Activated CD4-positive, alpha-beta T cell treated with anti-CD3 and anti-CD28 coated beads for 36 hours (primary cell): ENCODE measurements at regions not wholly inside any gene's neighbourhood (a gene's known extent, or its start where the extent isn't known, plus 50 kb on each side); places are given as distances from the start of the nearest gene placed in this dataset.

Source experiments
- ATAC-seq: fragments of 200-7000 bp; cut with Tn5 transposase; one replicate; pipeline ENCODE4 v1.10.0; 2021; ENCODE audit warnings: mild to moderate bottlenecking, moderate library complexity
- CTCF ChIA-PET: fragments of 350-600 bp; sonication (Branson Sonifier 250); formaldehyde crosslinking; loops from one replicate; lab custom pipeline; 2021; ENCODE audit warnings: antibody characterized with exemption; lab: Charles Lee
- POLR2A ChIA-PET: fragments of 350-600 bp; sonication (Branson Sonifier 250); formaldehyde crosslinking; loops from one replicate; lab custom pipeline; 2021; ENCODE audit warnings: antibody characterized with exemption, inconsistent platforms; lab: Charles Lee
- DNase-seq: peaks from one replicate; pipeline ENCODE4 v3.0.0-alpha.2; 2020
- H3K27ac Mint-ChIP-seq: one replicate; pipeline ENCODE4 v1.8.0; 2021; ENCODE audit warnings: mixed read lengths
- H3K27me3 Mint-ChIP-seq: one replicate; pipeline ENCODE4 v1.8.0; 2021; ENCODE audit warnings: mixed read lengths
- H3K36me3 Mint-ChIP-seq: one replicate; pipeline ENCODE4 v1.8.0; 2021; ENCODE audit warnings: low read depth, mixed read lengths
- H3K4me1 Mint-ChIP-seq: one replicate; pipeline ENCODE4 v1.8.0; 2021; ENCODE audit warnings: mixed read lengths
- H3K4me3 Mint-ChIP-seq: one replicate; pipeline ENCODE4 v1.8.0; 2021; ENCODE audit warnings: mild to moderate bottlenecking, moderate library complexity, mixed read lengths
- H3K9me3 Mint-ChIP-seq: one replicate; pipeline ENCODE4 v1.8.0; 2021; ENCODE audit warnings: low read depth, mixed read lengths
- intact Hi-C, 2 experiments: fragments of 100-400 bp; cut with DNase I in 1 of 2; cut with micrococcal nuclease in 1 of 2; formaldehyde crosslinking; loops; one replicate each; pipeline versions ENCODE4 v1.14.2 to v1.15.1; 2022 to 2024; cut with DNase I, micrococcal nuclease

DNA sequence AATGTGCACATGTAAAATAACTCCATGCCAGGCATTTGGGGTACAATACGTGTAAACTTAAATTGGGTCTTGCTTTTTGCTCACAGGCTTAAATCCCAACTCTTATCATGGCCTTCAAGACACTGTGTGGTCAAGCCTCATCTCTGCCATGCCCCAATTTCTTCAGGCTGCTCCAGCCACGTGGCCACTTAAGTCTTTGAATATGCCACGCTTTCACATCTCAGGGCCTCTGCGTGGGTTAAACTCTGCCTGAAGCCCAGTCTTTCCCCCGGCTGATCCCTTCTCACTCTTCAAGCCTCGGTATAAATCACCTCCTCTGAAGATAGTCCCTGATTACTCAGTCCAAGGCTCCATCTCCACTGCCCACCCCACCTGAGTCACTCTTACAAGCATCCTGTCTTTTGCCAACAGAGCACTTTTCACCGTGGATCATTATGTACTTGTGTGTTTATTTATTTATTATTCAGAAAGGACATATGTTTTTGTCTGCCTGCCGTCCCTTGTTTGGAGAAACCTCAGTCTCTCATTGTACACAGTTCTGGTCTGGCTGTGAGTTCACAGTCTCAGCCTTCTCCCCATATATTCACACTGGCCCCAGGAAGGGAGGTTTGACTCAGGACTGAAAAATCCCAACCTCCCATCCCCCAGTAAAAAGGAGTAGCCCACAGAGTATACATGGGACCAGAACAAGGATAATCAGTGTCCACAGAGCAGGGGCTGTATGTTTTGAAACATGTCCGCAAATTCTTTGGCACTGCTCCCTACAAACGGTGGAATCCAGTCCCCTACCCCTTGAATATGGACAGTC lies 344.7 kb downstream of the MN1 start:
- peaks cover 2% of the 10 kb centered on the region for H3K9me3 Mint-ChIP-seq
- no peaks in the 10 kb centered on the region for H3K4me1 Mint-ChIP-seq
- intact Hi-C loops: no loop called here
- ATAC-seq (no peak), DNase-seq (no peak)
- H3K27me3 Mint-ChIP-seq: peaks cover 2% of the 10 kb centered on the region
- ChIA-PET CTCF (no interaction called here), POLR2A (interaction anchor here (1.1 kb wide), 1 partner anchor 10 kb away, joined by 3 read pairs; no protein-coding TSS in a partner anchor)
- no peaks in the 10 kb centered on the region for H3K36me3 Mint-ChIP-seq
- H3K4me3 Mint-ChIP-seq: no peak overlapping the region
- no peak overlapping the region for H3K27ac Mint-ChIP-seq

DNA sequence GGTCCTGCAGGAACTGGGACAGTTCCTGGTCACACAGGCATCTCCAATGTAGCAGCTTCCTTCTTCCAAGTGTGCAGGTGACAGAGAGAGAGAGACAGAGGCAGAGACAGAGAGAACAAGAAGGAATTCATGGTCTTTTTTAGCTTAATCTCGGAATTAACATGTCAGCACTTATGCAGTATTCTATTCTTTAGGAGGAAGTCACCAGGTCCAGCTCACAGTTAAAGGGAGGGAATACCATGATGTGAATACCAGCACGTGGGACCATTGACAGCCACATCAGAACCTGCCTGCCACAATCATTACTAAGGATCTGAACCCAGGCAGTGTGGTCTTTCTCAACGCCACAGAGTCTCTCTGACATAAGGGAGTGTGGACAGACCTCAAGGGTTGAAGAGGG lies 341.6 kb downstream of the MN1 start:
- H3K27ac Mint-ChIP-seq: no peak overlapping the region
- H3K4me1 Mint-ChIP-seq: no peaks in the 10 kb centered on the region
- CTCF ChIA-PET: no interaction called here
- H3K36me3 Mint-ChIP-seq: no peaks in the 10 kb centered on the region
- H3K9me3 Mint-ChIP-seq: peaks cover 2% of the 10 kb centered on the region
- no peak for DNase-seq
- POLR2A ChIA-PET: no interaction called here
- H3K4me3 Mint-ChIP-seq: no peak overlapping the region
- H3K27me3 Mint-ChIP-seq: peaks cover 2% of the 10 kb centered on the region
- ATAC-seq: no peak
- intact Hi-C loops: no loop called here

DNA sequence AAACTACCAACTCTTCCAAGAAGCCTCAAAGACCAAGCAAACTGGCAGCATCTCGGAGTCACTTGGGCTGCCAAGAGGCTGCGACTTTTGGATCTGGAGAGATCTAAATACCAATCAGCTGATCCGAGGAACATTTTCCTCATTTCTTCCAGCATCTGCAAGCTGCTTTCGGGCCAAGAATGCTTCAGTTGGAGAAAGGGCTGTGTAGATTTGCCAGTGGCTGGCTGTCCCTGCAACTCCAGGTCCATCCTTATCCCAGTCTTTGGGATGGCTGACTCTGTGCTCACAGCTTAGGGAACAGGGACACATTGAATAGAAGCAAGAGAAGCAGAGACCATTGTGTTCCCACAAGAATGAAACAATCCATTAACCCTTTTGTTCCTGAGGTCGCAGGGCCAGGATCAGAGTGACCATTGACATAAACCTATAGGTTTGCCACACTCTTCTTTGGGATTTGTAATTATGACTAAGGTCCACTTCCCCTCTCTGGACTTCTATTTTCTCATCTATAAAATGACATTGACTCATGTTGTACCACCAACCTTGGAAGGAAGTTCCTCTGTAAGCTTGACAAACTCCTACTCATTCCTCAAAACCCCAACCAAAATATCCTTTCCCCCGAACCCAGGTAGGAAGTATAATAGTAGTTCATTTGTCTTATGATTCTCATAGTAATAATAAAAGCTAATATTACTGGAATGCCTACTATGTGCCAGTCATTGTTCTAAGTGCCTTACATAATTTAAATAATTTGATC lies 340.8 kb downstream of the MN1 start:
- no peaks in the 10 kb centered on the region for H3K36me3 Mint-ChIP-seq
- ATAC-seq (no peak), DNase-seq (no peak)
- peaks cover 2% of the 10 kb centered on the region for H3K27me3 Mint-ChIP-seq
- ChIA-PET CTCF (interaction anchor here (0.7 kb wide), 1 partner anchor 1204 kb away, joined by 3 read pairs; no protein-coding TSS in a partner anchor), POLR2A (no interaction called here)
- no peaks in the 10 kb centered on the region for H3K4me1 Mint-ChIP-seq
- no peak overlapping the region for H3K4me3 Mint-ChIP-seq
- H3K27ac Mint-ChIP-seq: no peak overlapping the region
- intact Hi-C loops: no loop called here
- peaks cover 2% of the 10 kb centered on the region for H3K9me3 Mint-ChIP-seq

DNA sequence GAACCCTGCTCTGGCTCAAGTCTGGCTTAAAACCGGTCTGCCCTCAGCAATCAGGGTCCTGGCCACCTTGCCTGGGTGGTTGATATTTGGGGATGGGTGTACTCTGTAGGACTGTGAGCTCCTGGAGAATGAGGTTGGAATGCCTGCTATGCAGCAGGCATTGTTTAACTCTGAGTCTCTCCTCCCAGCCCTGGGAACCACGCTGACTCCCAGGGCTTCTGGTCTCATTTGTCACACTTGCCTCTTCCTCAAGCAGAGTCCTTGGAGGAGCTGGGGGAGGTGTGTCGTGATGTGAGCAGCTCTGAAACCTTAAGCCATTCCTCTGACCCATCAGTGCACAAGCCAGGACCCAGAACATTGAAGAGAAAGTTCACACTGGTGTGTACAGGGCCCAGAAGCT lies 340.1 kb downstream of the MN1 start:
- ChIA-PET POLR2A (no interaction called here), CTCF (no interaction called here)
- Mint-ChIP-seq H3K27me3 (peaks cover 2% of the 10 kb centered on the region), H3K9me3 (peaks cover 2% of the 10 kb centered on the region), H3K4me1 (no peaks in the 10 kb centered on the region), H3K36me3 (no peaks in the 10 kb centered on the region), H3K4me3 (no peak overlapping the region), H3K27ac (no peak overlapping the region)
- ATAC-seq (no peak), DNase-seq (no peak)
- intact Hi-C loops: no loop called here

DNA sequence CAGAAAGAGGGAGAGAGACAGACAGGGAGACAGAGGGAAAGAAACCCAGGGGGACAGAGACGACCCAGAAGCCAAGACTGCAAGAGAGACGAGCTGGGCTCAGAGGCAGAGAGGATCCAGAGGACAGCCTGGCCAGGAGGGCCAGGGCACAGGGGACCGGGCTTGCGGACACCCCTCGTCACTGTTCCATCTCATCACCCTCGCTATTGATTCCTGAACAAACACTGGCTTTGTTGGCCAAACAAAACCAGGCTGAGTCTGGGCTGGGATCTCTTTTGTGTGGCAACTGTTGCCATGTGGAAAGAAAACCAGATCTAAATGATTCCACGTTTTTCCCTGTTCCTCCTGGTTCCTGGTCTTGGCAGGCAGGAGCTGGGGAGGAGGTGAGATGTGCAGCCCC lies 339.4 kb downstream of the MN1 start:
- intact Hi-C loops: no loop called here
- no peak for ATAC-seq
- no peak overlapping the region for H3K27ac Mint-ChIP-seq
- H3K36me3 Mint-ChIP-seq: no peaks in the 10 kb centered on the region
- peaks cover 2% of the 10 kb centered on the region for H3K9me3 Mint-ChIP-seq
- ChIA-PET POLR2A (no interaction called here), CTCF (no interaction called here)
- H3K4me1 Mint-ChIP-seq: no peaks in the 10 kb centered on the region
- H3K27me3 Mint-ChIP-seq: peaks cover 2% of the 10 kb centered on the region
- DNase-seq: no peak
- no peak overlapping the region for H3K4me3 Mint-ChIP-seq

DNA sequence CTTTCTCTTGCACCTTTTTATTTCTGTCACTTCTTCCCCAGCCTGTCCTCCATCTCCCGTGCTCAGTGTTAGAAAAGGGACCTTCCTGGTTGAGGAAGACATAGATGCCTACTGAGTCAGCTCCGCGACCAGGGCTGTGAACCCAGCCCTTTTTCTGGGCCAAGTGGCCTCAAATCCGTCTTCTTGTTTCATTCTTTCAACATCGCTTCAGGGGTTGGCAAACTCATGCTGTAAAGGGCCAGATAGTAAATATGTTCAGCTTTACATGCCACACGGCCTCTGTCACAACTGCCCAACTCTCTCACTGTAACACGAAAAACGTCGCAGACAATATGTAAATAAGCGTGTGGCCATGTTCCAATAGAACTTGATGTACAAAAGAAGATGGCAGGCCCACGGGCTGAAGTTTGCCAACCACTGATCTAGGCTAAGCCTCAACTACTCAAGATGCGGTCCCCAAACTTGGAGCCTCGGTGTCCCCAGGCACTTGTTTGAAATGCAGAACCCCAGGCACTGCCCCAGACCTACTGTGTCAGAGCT lies 338.4 kb downstream of the MN1 start:
- intact Hi-C loops: no loop called here
- no peaks in the 10 kb centered on the region for H3K36me3 Mint-ChIP-seq
- peaks cover 2% of the 10 kb centered on the region for H3K27me3 Mint-ChIP-seq
- CTCF ChIA-PET: no interaction called here
- H3K4me1 Mint-ChIP-seq: no peaks in the 10 kb centered on the region
- POLR2A ChIA-PET: no interaction called here
- DNase-seq: no peak
- no peak overlapping the region for H3K4me3 Mint-ChIP-seq
- H3K9me3 Mint-ChIP-seq: peaks cover 2% of the 10 kb centered on the region
- ATAC-seq: no peak
- no peak overlapping the region for H3K27ac Mint-ChIP-seq

DNA sequence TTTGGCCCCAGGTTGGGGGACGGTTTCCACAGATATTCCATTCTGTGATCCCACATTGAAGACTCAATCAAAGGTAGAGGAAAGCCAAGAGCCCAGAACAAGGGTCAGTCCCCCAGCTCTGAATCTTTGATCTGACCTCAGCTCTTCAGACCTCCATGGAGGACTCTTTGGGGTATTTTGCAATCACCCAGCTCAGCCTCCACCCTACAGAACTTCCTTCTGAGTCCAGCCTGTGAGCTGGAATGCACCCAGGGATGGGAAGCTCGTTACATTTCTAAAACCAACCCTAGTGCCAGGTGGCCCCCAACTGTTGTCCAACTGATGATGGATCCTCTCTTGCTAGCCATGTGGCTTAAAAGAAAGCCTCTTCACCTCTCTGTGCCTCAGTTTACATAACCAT lies 335.3 kb downstream of the MN1 start:
- Mint-ChIP-seq H3K4me3 (no peak overlapping the region), H3K27me3 (no peaks in the 10 kb centered on the region), H3K36me3 (no peaks in the 10 kb centered on the region), H3K4me1 (no peaks in the 10 kb centered on the region), H3K27ac (no peak overlapping the region), H3K9me3 (no peaks in the 10 kb centered on the region)
- POLR2A ChIA-PET: no interaction called here
- CTCF ChIA-PET: no interaction called here
- ATAC-seq: no peak
- no peak for DNase-seq
- intact Hi-C loops: no loop called here

DNA sequence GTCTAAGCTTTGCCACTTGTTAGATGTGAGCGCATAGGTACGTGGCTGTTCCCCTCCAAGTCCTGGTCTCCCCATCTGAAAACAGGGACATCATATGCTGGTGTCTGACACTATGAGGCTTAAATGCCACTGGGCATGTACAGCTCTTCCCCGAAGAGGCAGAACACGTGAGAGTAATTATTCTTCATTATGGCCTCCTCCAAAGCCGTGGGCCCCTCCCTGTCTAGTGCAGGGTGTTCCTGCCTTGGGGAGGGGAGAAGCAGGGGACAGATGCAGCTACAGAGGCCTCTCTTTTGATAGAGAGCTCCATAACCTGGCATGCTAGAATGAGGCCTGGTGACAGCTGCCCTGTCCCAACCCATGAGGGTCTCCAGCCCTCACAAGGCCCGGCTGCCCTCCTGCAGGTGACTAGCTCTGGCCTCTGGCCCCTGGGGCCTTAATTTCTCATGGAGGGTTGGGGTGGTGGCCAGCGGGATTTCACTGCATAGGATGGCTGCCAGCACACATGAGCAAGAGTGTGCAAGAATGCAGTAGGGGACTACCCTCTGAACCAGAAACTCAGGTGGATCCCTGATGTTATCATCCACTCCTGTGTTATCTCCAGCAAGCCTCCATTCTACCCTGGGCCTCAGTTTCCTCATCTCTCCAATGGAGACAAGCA lies 334.6 kb downstream of the MN1 start:
- ATAC-seq: no peak
- no peak for DNase-seq
- ChIA-PET CTCF (no interaction called here), POLR2A (no interaction called here)
- no peaks in the 10 kb centered on the region for H3K27me3 Mint-ChIP-seq
- no peaks in the 10 kb centered on the region for H3K4me1 Mint-ChIP-seq
- no peaks in the 10 kb centered on the region for H3K36me3 Mint-ChIP-seq
- no peak overlapping the region for H3K4me3 Mint-ChIP-seq
- no peaks in the 10 kb centered on the region for H3K9me3 Mint-ChIP-seq
- no peak overlapping the region for H3K27ac Mint-ChIP-seq
- intact Hi-C loops: no loop called here

DNA sequence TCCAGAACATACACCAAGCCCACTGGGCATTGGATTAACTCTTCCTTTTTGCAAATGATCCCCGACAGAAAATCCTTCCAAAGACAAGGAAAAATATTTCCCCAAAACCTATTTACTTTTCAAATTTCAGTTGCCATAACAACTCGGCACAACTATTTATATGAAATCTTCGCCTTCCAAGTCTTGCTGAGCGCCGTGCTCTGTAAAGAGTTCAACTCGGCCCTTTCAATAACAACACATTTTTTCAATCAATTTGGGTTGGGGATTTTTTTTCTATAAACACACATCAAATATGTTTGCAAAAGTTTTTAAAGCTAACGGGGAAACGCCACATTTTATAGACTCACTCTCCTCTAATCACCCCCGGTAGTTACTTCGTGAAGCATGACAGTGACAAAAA lies 333.8 kb downstream of the MN1 start:
- no peaks in the 10 kb centered on the region for H3K9me3 Mint-ChIP-seq
- ChIA-PET CTCF (no interaction called here), POLR2A (no interaction called here)
- H3K27me3 Mint-ChIP-seq: no peaks in the 10 kb centered on the region
- H3K4me1 Mint-ChIP-seq: no peaks in the 10 kb centered on the region
- H3K27ac Mint-ChIP-seq: no peak overlapping the region
- no peaks in the 10 kb centered on the region for H3K36me3 Mint-ChIP-seq
- no peak overlapping the region for H3K4me3 Mint-ChIP-seq
- ATAC-seq (no peak), DNase-seq (no peak)
- intact Hi-C loops: no loop called here

DNA sequence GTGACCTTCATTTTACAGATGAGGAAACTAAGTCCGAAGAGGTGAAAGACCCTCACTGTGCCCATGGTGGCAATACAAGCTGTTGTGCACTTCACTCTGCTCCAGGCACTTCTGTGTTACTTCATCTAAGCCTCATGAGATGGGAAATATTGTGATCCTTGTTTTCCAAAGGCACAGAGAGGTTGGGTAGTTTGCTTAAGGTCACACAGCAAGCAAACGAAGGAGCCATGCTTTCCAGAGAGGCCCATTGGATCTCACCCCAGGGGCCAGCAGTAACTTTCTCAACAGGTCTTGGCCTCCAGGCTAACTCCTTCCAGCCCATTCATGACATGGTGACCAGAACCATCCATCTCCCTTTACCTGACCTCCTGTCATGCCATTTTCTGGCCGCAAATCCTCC lies 332.8 kb downstream of the MN1 start:
- Mint-ChIP-seq H3K9me3 (no peaks in the 10 kb centered on the region), H3K4me3 (no peak overlapping the region), H3K36me3 (no peaks in the 10 kb centered on the region), H3K27me3 (no peaks in the 10 kb centered on the region), H3K27ac (no peak overlapping the region), H3K4me1 (no peaks in the 10 kb centered on the region)
- intact Hi-C loops: no loop called here
- ATAC-seq: no peak
- CTCF ChIA-PET: no interaction called here
- POLR2A ChIA-PET: no interaction called here
- no peak for DNase-seq

DNA sequence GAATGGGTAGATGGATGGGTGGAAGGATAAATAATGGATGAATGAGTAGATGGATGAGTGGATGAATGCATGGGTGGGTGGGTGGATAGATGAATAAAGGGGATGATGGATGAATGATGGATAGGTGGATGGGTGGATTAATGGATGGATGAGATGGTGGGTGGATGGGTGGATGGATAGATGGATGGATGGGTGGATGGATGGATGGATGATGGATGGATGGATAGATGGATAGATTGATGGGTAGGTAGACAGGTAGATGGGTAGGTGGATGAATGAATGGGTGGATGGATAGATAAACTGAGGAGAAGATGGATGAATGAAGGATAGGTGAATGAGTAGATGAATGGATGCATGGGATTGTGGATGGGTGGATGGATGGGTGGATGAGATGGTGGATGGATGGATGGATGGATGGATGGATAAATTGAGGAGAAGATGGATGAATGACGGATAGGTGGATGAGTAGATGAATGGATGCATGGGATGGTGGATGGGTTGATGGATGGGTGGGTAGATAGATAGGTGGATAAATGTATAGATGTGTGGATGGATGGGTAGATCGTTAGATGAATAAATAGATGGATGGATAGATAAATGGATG lies 331.3 kb downstream of the MN1 start:
- Mint-ChIP-seq H3K27ac (no peak overlapping the region), H3K4me3 (no peak overlapping the region), H3K9me3 (no peaks in the 10 kb centered on the region), H3K27me3 (no peaks in the 10 kb centered on the region), H3K36me3 (no peaks in the 10 kb centered on the region), H3K4me1 (no peaks in the 10 kb centered on the region)
- intact Hi-C loops: no loop called here
- ChIA-PET POLR2A (no interaction called here), CTCF (no interaction called here)
- no peak for DNase-seq
- ATAC-seq: no peak
